K562 (cell line): ENCODE measurements at regions not wholly inside any gene's neighbourhood (a gene's known extent, or its start where the extent isn't known, plus 50 kb on each side); places are given as distances from the start of the nearest gene placed in this dataset.

ENCODE experiments used
- CEBPB ChIP-seq: fragments of 450-650 bp; IDR thresholded peaks from 2 replicates; pipeline ENCODE4 v1.6.1; 2016; ENCODE audit warnings: missing genetic modification characterization, missing compliant biosample characterization
- FOXP1 ChIP-seq: sonication (generic); formaldehyde crosslinking; IDR thresholded peaks from 2 replicates; pipeline ENCODE4 v1.8.0; 2022; ENCODE audit warnings: mild to moderate bottlenecking, missing genetic modification reagents
- TAF1 ChIP-seq: IDR thresholded peaks from 2 replicates; pipeline ENCODE4 v1.6.1; 2011; ENCODE audit warnings: mild to moderate bottlenecking, low read length, moderate library complexity; ENCODE audit not compliant: insufficient read depth, control insufficient read depth, severe bottlenecking; ENCODE audit errors: extremely low read depth
- TEAD1 ChIP-seq, 2 experiments: fragments of 450-650 bp in 1 of 2; sonication (generic) in 1 of 2; formaldehyde crosslinking; IDR thresholded peaks; 2 replicates each; pipeline versions ENCODE4 v1.4.0 to v1.8.0; 2020 to 2022; ENCODE audit warnings: mild to moderate bottlenecking in 2 of 2, missing genetic modification reagents in 1 of 2
- ZNF699 ChIP-seq: fragments of 250-450 bp; sonication (Bioruptor Pico); IDR thresholded peaks from 2 replicates; pipeline ENCODE4 v1.8.0; 2021; ENCODE audit warnings: mild to moderate bottlenecking, moderate library complexity; ENCODE audit not compliant: insufficient replicate concordance

GRCh38 chr1:189149547-189150375 is 1327.9 kb downstream of the BRINP3 start:
- peak; percentile 90 for TF ChIP-seq TAF1
- peak; percentile 22; the same call in 1 of the 2 replicates for TF ChIP-seq CEBPB (tag)
- no peak for TF ChIP-seq ZNF699
- TF ChIP-seq TEAD1 (CRISPR knock-in tag; IDR thresholded peaks at IDR 0.05), result no peak
- peak; percentile 45; the same call in 1 of the 2 replicates for TF ChIP-seq FOXP1 (CRISPR knock-in tag)
